ENCODE measurements at regions not wholly inside any gene's neighbourhood (a gene's known extent, or its start where the extent isn't known, plus 50 kb on each side); places are given as distances from the start of the nearest gene placed in this dataset.
"Not testable (repeated sequence)": the region's sequence is repeated elsewhere in the genome, so short reads cannot be mapped to it uniquely, and the experiment has no call there.

DNA sequence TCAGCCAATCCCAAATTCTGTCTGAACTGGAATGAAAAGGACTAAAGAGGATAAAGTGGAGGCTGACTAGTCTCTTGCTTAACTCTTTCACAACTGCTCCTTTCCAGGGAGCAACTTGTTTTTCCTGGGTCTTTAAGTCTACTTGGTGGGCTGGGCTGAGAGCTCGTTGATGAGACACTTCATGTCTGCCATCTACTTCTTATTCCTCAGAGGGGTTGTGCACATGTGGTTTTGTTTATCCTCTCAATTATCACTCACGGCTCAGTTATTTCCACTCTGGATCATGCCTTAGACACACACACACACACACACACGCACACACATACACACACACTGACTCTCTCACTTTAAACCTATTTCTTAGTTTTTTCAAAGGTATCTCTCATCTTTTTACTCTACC, 298.6 kb upstream of the MTPN start:
- H3K36me3 ChIP-seq (ENCODE audit: insufficient read depth, low read length), result no peaks in the 10 kb centered on the region
- H3K9ac ChIP-seq (ENCODE audit: low read depth, low read length), result no peak overlapping the region
- no peaks in the 10 kb centered on the region; the same call in 1 of the 2 replicates for H3K9me3 ChIP-seq (ENCODE audit: control insufficient read depth, insufficient read depth, low read length)
- H3K4me1 ChIP-seq (ENCODE audit: insufficient read depth, low read length), result no peaks in the 10 kb centered on the region

DNA sequence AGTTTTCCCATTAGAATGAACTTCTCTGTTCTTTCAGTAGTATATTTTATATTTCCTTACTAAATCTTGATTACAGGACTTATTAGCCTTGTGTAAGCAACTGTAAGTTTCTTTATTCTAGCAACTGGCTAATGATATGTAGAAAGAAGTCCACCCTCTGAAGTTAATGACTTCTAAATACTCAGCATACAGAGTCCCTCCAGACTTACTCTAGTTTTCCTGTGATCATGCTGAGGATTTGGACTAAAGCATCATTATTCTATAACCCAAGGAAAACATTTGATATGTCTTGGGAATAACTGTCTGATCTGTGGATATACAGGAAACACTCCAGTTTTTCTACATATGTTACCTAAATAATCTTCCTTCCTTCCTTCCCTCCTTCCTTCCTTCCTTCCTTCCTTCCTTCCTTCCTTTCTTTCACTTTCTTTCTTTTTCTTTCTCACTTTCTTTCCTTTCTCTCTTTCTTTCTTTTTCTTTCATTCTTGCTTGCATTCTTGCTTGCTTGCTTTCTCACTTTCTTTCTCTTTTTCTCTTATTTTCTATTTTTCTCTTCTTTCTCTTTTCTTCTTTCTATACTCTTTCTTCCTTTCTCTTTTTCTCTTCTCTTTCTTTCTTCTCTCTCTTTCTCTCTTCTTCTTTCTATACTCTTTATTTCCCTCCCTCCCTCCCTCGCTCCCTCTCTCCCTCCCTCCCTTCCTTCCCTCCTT, 297.6 kb upstream of the MTPN start:
- Histone ChIP-seq H3K4me1 (ENCODE audit: insufficient read depth, low read length) (no peaks in the 10 kb centered on the region), H3K36me3 (ENCODE audit: insufficient read depth, low read length) (no peaks in the 10 kb centered on the region), H3K9me3 (ENCODE audit: control insufficient read depth, insufficient read depth, low read length) (no peaks in the 10 kb centered on the region; the same call in 1 of the 2 replicates), H3K9ac (ENCODE audit: low read depth, low read length) (no peak overlapping the region)

DNA sequence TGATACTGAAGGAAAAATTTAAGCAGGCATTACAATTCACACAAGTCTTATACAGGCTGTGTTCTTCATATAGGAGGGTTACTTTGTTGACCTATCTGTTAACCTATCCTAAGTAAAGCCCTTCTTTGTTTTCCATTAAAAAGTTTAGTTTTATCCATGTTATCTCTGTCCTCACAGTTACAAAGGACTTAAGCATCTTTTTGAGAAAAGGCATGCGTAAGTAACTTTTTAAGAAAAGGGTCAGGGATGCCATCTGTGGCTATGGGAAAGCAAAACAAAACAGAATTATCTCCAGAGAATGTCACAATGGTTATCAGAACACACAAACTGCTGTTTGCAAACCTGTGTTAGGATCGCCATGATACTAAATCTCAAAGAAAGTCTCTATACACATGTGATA, 295.8 kb upstream of the MTPN start:
- no peaks in the 10 kb centered on the region; the same call in 1 of the 2 replicates for H3K9me3 ChIP-seq (ENCODE audit: control insufficient read depth, insufficient read depth, low read length)
- H3K36me3 ChIP-seq (ENCODE audit: insufficient read depth, low read length), result no peaks in the 10 kb centered on the region
- no peaks in the 10 kb centered on the region for H3K4me1 ChIP-seq (ENCODE audit: insufficient read depth, low read length)
- H3K9ac ChIP-seq (ENCODE audit: low read depth, low read length), result no peak overlapping the region

DNA sequence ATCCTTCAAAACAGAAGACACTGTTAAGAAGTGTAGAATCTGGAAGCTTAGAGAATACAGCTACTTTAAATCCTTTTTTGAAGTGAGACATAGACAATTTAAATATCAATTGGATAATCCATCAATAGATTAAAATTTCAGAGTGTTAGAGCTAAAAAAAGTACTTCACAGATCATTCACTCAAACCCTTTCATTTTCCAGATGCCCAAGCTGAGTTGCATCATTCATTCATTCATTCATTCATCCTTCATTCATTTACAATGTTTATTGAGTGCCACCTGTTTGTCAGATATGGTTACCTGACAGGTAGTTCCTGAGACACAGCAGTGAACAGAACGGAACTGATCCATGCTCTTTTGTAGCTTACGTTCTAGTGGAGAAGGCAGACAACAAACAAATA, 290.7 kb upstream of the MTPN start:
- Histone ChIP-seq H3K9ac (ENCODE audit: low read depth, low read length) (no peak overlapping the region), H3K9me3 (ENCODE audit: control insufficient read depth, insufficient read depth, low read length) (0 out of 2 replicates have a peak, but pooled peaks cover 5% of the 10 kb centered on the region), H3K4me1 (ENCODE audit: insufficient read depth, low read length) (no peaks in the 10 kb centered on the region), H3K36me3 (ENCODE audit: insufficient read depth, low read length) (no peaks in the 10 kb centered on the region)

DNA sequence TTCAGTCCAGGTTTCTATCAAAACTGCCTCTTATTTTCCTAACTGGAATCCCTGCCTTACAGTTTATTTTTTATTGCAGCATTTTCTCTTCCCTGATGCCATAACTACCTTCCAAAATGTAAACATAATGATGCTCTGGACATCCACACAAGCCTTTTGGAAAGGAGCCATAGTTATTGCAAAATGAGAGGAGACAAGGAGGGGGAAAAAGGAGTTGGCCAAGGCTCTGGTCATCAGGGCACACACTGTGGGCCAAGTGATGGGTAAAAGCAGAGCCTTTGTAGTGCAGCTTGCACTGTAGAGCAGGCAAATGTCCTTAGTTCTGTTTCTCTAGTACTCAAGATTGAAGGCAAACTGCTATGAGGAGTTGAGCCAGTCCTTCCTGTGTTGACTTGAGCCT, 289.3 kb upstream of the MTPN start:
- no peaks in the 10 kb centered on the region for H3K36me3 ChIP-seq (ENCODE audit: insufficient read depth, low read length)
- no peak overlapping the region for H3K9ac ChIP-seq (ENCODE audit: low read depth, low read length)
- 0 out of 2 replicates have a peak, but pooled peaks cover 5% of the 10 kb centered on the region for H3K9me3 ChIP-seq (ENCODE audit: control insufficient read depth, insufficient read depth, low read length)
- H3K4me1 ChIP-seq (ENCODE audit: insufficient read depth, low read length), result no peaks in the 10 kb centered on the region

DNA sequence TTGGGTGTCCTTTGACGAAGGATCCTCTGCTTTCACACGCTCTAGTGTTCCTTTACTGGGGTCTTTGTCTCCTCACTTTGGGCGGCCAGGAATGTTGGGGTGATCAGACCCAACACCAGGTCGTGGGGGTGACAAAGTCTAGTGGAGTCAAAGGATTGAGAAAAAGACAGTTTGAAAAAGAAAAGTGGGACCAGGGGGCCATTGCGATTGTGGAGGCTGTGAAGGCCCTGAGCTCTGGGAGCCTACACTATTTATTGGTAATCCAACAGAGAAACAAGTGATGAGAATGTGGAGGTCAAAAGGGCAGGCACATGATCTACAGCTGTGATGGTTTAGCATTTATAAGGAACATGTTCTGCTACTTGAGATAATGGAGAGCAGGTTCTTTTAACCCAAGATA, 287.1 kb upstream of the MTPN start:
- H3K36me3 ChIP-seq (ENCODE audit: insufficient read depth, low read length); H3K9ac ChIP-seq (ENCODE audit: low read depth, low read length); H3K4me1 ChIP-seq (ENCODE audit: insufficient read depth, low read length): not testable (repeated sequence)
- H3K9me3 ChIP-seq (ENCODE audit: control insufficient read depth, insufficient read depth, low read length), result peaks cover 10% of the 10 kb centered on the region; the same call in 1 of the 2 replicates

DNA sequence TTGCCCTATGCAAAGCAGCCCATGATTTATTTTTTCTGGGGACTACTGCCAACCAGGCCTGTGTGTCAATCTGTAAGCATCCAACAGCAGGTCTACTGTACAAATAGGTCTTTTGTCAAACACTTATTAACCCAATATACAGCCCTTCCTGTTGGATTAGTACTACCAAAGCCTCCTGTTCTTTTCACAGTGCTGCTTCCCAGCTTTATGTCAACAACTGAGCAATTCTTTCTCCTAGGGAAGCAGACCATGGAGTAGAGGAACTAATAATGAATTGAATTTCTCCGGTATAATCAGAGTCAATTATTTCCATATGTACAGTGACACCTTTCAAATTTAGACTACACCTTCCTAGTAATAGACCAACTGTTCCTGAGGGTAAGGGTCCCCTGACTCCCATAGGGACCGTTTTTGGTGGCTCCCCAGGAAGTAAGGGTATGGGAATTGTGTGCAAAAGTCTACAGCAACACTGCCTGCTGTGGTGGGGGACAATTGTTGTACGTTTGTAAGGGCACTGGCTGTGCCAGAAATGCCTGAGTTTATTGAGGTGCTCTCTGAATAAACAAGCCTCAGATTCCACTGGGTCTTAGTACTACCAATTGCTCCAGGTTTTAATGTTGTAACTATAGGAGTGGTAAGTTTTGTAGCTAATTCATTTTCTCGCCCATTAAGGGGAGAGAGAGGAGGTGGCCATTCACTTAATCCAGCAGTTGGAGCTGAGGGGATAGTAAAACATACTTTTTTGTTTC, 286.1 kb upstream of the MTPN start:
- H3K9ac ChIP-seq (ENCODE audit: low read depth, low read length); H3K36me3 ChIP-seq (ENCODE audit: insufficient read depth, low read length); H3K4me1 ChIP-seq (ENCODE audit: insufficient read depth, low read length): not testable (repeated sequence)
- peaks cover 10% of the 10 kb centered on the region; the same call in 1 of the 2 replicates for H3K9me3 ChIP-seq (ENCODE audit: control insufficient read depth, insufficient read depth, low read length)

DNA sequence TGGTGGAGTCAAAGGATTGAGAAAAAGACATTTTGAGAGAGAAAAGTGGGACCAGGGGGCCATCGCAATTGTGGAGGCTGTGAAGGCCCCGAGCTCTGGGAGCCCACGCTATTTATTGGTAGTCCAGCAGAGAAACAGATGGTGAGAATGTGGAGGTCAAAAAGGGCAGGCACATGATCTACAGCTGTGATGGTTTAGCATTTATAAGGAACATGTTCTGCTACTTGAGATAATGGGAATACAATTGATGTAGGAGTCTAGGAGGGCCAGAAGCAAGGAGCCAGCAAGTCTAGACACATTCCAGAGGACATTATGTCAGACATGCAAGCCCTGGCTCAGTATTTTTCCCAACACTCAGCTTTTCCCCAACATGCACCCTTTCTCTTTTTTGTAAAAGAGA, 283.4 kb upstream of the MTPN start:
- H3K9me3 ChIP-seq (ENCODE audit: control insufficient read depth, insufficient read depth, low read length); H3K4me1 ChIP-seq (ENCODE audit: insufficient read depth, low read length); H3K9ac ChIP-seq (ENCODE audit: low read depth, low read length); H3K36me3 ChIP-seq (ENCODE audit: insufficient read depth, low read length): not testable (repeated sequence)

DNA sequence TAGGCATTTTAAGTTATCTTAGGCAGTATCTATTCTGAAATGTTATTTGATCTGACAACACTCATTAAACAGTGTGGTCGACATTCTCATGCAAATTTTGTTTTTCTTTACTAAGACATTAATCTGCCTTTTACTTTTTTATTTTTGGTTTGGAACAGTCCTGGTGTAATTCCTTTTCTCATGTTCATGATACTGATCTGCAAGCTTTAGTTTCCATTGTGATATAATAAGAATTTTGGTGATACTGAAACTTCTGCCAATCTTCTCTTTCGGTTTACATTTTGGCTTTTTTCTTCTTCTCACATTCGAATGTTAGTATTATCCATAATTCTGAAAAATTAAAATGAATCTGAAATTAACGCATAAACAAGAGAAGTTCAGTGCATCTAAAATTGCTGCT, 281.9 kb upstream of the MTPN start:
- H3K9ac ChIP-seq (ENCODE audit: low read depth, low read length), result no peak overlapping the region
- no peaks in the 10 kb centered on the region for H3K4me1 ChIP-seq (ENCODE audit: insufficient read depth, low read length)
- no peaks in the 10 kb centered on the region for H3K36me3 ChIP-seq (ENCODE audit: insufficient read depth, low read length)
- H3K9me3 ChIP-seq (ENCODE audit: control insufficient read depth, insufficient read depth, low read length), result peaks cover 6% of the 10 kb centered on the region; the same call in 1 of the 2 replicates

DNA sequence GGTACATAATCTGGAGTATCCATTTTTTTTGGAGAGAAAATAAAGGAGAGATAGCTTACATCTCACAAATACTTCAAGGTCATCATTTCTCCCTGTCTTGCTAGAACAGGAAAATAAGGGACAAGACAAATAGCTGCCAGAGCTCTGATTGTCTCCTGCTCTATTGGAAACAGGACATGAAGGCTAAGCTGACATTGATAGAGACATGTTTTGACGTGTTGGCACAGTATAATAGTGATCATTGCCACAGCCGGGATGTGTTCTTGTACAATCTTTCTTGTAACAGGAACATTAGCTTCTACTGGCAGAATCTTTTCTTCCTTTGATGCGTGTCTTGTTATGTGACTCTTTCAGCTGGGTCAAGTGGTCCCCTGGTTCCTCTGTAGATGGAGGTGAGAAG, 279.3 kb upstream of the MTPN start:
- peaks cover 8% of the 10 kb centered on the region; the same call in 1 of the 2 replicates for H3K9me3 ChIP-seq (ENCODE audit: control insufficient read depth, insufficient read depth, low read length)
- H3K4me1 ChIP-seq (ENCODE audit: insufficient read depth, low read length), result no peaks in the 10 kb centered on the region
- H3K36me3 ChIP-seq (ENCODE audit: insufficient read depth, low read length), result no peaks in the 10 kb centered on the region
- H3K9ac ChIP-seq (ENCODE audit: low read depth, low read length), result no peak overlapping the region

DNA sequence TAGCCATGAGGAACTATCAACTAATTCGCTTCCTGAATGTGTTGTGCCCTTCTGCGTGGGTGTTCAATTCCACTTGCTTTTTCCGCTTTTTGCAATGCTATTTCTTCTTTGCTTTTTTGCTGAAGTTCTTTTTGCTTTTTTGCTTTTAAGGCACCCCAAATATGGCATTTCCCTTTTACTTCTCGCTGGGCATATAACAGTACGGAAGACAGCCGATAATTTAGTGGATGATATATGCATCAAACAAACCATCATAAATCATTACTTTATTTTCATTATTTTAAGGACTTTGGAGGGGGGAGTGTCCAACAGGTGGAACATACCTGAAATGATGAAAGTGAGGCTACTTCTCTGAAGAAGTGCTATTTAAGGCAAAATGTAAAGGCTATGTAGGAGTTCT, 277.0 kb upstream of the MTPN start:
- H3K36me3 ChIP-seq (ENCODE audit: insufficient read depth, low read length), result no peaks in the 10 kb centered on the region
- H3K9me3 ChIP-seq (ENCODE audit: control insufficient read depth, insufficient read depth, low read length), result peaks cover 2% of the 10 kb centered on the region; the same call in 1 of the 2 replicates
- no peak overlapping the region for H3K9ac ChIP-seq (ENCODE audit: low read depth, low read length)
- no peaks in the 10 kb centered on the region for H3K4me1 ChIP-seq (ENCODE audit: insufficient read depth, low read length)

DNA sequence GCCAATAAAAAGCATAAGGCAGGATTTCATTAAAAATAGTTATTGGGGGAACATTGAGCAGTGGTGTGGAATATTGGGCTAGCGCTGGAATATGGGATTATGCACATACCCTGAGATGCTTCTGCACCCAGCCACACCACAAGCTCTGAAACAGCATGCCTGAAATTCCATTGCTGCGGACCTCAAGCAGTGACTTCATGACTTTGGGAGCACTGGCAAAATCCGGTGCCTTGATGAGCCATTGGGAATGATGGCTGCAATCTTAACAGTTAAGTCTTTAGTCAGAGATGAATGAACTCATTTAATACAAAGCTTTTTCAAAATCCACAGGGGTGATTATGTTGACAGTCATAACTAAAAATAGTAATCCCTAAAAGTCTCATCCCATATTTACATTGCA, 274.7 kb upstream of the MTPN start:
- H3K9ac ChIP-seq (ENCODE audit: low read depth, low read length), result no peak overlapping the region
- H3K9me3 ChIP-seq (ENCODE audit: control insufficient read depth, insufficient read depth, low read length), result peaks cover 2% of the 10 kb centered on the region; the same call in 1 of the 2 replicates
- H3K4me1 ChIP-seq (ENCODE audit: insufficient read depth, low read length), result no peaks in the 10 kb centered on the region
- no peaks in the 10 kb centered on the region for H3K36me3 ChIP-seq (ENCODE audit: insufficient read depth, low read length)

DNA sequence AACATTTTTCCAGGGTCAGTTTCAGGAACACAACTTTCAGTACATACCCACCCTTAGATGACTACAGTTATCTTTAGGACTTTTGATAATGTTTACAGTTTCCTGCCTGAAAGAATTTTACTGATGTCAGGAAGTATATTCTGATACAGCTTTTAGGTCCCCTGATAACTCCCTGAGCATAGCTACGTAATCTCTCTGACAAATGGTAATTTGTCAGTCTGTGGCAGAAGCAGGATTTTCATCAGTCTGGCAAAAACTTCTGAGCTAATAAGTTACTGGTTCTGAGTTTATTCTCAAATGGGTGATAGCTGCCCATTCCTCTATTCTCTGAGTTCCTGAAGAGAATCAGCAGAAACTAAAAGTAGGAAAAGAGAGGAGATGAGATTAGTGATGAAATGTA, 270.1 kb upstream of the MTPN start:
- no peak overlapping the region for H3K9ac ChIP-seq (ENCODE audit: low read depth, low read length)
- no peaks in the 10 kb centered on the region for H3K9me3 ChIP-seq (ENCODE audit: control insufficient read depth, insufficient read depth, low read length)
- no peaks in the 10 kb centered on the region for H3K4me1 ChIP-seq (ENCODE audit: insufficient read depth, low read length)
- H3K36me3 ChIP-seq (ENCODE audit: insufficient read depth, low read length), result no peaks in the 10 kb centered on the region

DNA sequence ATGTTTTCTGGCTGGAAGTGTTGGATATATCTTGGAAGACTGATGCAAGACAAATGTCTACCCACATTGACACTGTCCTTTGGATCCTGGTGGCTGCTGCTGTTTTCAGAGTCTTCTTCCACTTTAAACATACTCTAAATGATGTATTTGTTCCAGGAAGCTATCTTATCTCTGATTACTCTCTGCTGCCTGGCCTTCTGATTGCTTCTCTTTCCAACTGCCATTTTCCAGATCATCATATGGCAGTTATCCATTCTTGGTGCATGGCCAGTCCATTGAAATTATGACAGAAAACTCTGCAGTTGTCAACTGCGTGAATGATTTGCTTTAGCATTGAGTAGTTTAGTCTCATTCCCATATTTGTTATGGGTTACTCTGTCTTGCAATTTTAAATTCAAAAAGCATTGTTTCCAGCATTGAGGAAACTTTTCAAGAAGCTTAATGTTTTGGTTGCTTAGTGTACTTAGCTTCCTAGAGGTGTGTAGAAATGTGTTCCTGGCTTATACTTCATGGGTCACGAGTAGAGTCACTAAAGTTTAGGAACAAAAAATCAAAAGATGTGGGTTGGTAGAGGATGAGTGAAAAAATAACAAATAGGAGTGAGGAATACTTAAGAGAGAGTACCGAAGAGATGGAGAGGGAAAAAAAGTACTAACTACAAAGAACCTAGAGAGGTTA, 268.3 kb upstream of the MTPN start:
- H3K9me3 ChIP-seq (ENCODE audit: control insufficient read depth, insufficient read depth, low read length), result no peaks in the 10 kb centered on the region
- H3K9ac ChIP-seq (ENCODE audit: low read depth, low read length), result no peak overlapping the region
- no peaks in the 10 kb centered on the region for H3K4me1 ChIP-seq (ENCODE audit: insufficient read depth, low read length)
- H3K36me3 ChIP-seq (ENCODE audit: insufficient read depth, low read length), result no peaks in the 10 kb centered on the region

DNA sequence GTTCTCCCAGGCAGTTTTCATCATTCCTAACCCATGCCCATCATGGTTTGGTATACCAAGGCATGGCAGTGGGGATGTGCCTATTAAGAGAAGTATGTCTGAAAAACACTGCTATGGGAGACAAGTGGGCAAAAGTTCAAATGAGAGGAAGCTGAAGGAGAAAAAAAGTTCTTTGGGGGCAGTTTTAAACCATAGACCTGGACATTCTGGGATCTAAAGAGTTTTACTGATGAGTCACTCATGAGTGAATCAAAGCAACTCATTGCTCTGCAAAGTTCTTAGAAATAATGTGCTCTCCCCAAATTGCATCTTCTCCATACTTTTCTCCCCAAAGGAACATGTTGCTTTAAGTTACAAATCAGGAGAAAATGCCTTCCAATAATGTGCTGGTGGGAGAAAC, 256.9 kb upstream of the MTPN start:
- Histone ChIP-seq H3K36me3 (ENCODE audit: insufficient read depth, low read length) (no peaks in the 10 kb centered on the region), H3K4me1 (ENCODE audit: insufficient read depth, low read length) (no peaks in the 10 kb centered on the region), H3K9me3 (ENCODE audit: control insufficient read depth, insufficient read depth, low read length) (no peaks in the 10 kb centered on the region), H3K9ac (ENCODE audit: low read depth, low read length) (no peak overlapping the region)

Data from ES-I3 (cell line).